ENCODE measurements at regions not wholly inside any gene's neighbourhood (a gene's known extent, or its start where the extent isn't known, plus 50 kb on each side); places are given as distances from the start of the nearest gene placed in this dataset.

GRCh38 chr10:47077941-47078340, 166.7 kb downstream of the PTPN20 start:
- no peak for TF ChIP-seq CTCF (IDR thresholded peaks at IDR 0.05)
- H3K27ac ChIP-seq = no peak overlapping the region
- no peak for ATAC-seq
- no peaks in the 10 kb centered on the region for H3K36me3 ChIP-seq
- H3K4me3 ChIP-seq = no peak overlapping the region
- no peak for DNase-seq
- H3K4me1 ChIP-seq = no peaks in the 10 kb centered on the region
- intact Hi-C loops (cut with DNase I) = no loop called here
- peaks cover 0 to 6% of the 10 kb centered on the region in 2 donors for H3K27me3 ChIP-seq
- no peaks in the 10 kb centered on the region for H3K9me3 ChIP-seq

GRCh38 chr10:47078393-47079203, 167.4 kb downstream of the PTPN20 start:
- intact Hi-C loops (cut with DNase I) = no loop called here
- no peaks in the 10 kb centered on the region for H3K9me3 ChIP-seq
- no peak overlapping the region for H3K4me3 ChIP-seq
- H3K4me1 ChIP-seq = no peaks in the 10 kb centered on the region
- DNase-seq (peak in 2 of 4 donors; percentile 93 to 94), ATAC-seq (peak; percentile 36)
- no peak overlapping the region for H3K27ac ChIP-seq
- H3K27me3 ChIP-seq = peaks cover 0 to 6% of the 10 kb centered on the region in 2 donors
- no peak for TF ChIP-seq CTCF (IDR thresholded peaks at IDR 0.05)
- H3K36me3 ChIP-seq = no peaks in the 10 kb centered on the region

- Histone ChIP-seq H3K9me3 (no peaks in the 10 kb centered on the region), H3K27ac (no peak overlapping the region), H3K36me3 (no peaks in the 10 kb centered on the region), H3K4me1 (no peaks in the 10 kb centered on the region), H3K4me3 (no peak overlapping the region), H3K27me3 (peaks cover 0 to 6% of the 10 kb centered on the region in 2 donors)
- ATAC-seq (peak; percentile 60), DNase-seq (no peak)
- intact Hi-C loops (cut with DNase I) = no loop called here
- no peak for TF ChIP-seq CTCF (IDR thresholded peaks at IDR 0.05)
These were observed 168.0 kb downstream of the PTPN20 start for GRCh38 chr10:47079204-47079580.

GRCh38 chr10:47081264-47081663, 170.0 kb downstream of the PTPN20 start:
- intact Hi-C loops (cut with DNase I) = no loop called here

More at GRCh38 chr10:47081264-47081663, 170.0 kb downstream of the PTPN20 start:
- Histone ChIP-seq H3K4me3 (no peak overlapping the region), H3K4me1 (no peaks in the 10 kb centered on the region), H3K27me3 (no peaks in the 10 kb centered on the region), H3K27ac (no peak overlapping the region), H3K9me3 (no peaks in the 10 kb centered on the region), H3K36me3 (no peaks in the 10 kb centered on the region)
- TF ChIP-seq CTCF (IDR thresholded peaks at IDR 0.05) = no peak
- DNase-seq (no peak), ATAC-seq (no peak)
